Fibroblast of mammary gland (primary cell): ENCODE measurements at regions not wholly inside any gene's neighbourhood (a gene's known extent, or its start where the extent isn't known, plus 50 kb on each side); places are given as distances from the start of the nearest gene placed in this dataset.

Source experiments
- DNase-seq: peaks from one replicate; pipeline ENCODE4 v3.0.0-alpha.2; 2010; ENCODE audit warnings: low read depth
- H3K4me3 ChIP-seq: 2 replicates; pipeline ENCODE4 v1.5.1; 2011; ENCODE audit warnings: low read depth, mild to moderate bottlenecking, low read length, moderate library complexity; ENCODE audit not compliant: control insufficient read depth
- CTCF ChIP-seq: conservative IDR thresholded peaks from 2 replicates; pipeline ENCODE4 v1.5.1; 2011; ENCODE audit warnings: low read depth, low read length, inconsistent platforms; ENCODE audit not compliant: control insufficient read depth, insufficient read depth

- TF ChIP-seq CTCF = no peak
- H3K4me3 ChIP-seq = no peak overlapping the region
- no peak for DNase-seq
Measured at GRCh38 chr3:27880969-27881892, 159.1 kb upstream of the EOMES start.

GRCh38 chr3:27883266-27883665 is 161.1 kb upstream of the EOMES start:
- no peak overlapping the region for H3K4me3 ChIP-seq
- no peak for DNase-seq
- TF ChIP-seq CTCF = no peak

- no peak for TF ChIP-seq CTCF
- H3K4me3 ChIP-seq = no peak overlapping the region
- DNase-seq = no peak
Measured at GRCh38 chr3:27885641-27886040, 163.5 kb upstream of the EOMES start.

- peak; percentile 1 for DNase-seq
- H3K4me3 ChIP-seq = no peak overlapping the region
- TF ChIP-seq CTCF = no peak
Measured at GRCh38 chr3:27888562-27888961, 166.4 kb upstream of the EOMES start.

GRCh38 chr3:27889745-27890144 is 167.6 kb upstream of the EOMES start:
- no peak overlapping the region for H3K4me3 ChIP-seq
- DNase-seq = no peak
- no peak for TF ChIP-seq CTCF

GRCh38 chr3:27900316-27900715 is 178.2 kb upstream of the EOMES start:
- TF ChIP-seq CTCF = no peak
- no peak for DNase-seq

More at GRCh38 chr3:27900316-27900715, 178.2 kb upstream of the EOMES start:
- no peak overlapping the region for H3K4me3 ChIP-seq
